BE2C (cell line): ENCODE measurements at regions not wholly inside any gene's neighbourhood (a gene's known extent, or its start where the extent isn't known, plus 50 kb on each side); places are given as distances from the start of the nearest gene placed in this dataset.

Source experiments
- DNase-seq: peaks from one replicate; pipeline ENCODE4 v3.0.0-alpha.2; 2020
- H3K27me3 ChIP-seq: fragments of 250-450 bp; sonication (Bioruptor Pico); 2 replicates; pipeline ENCODE4 v1.5.1; 2020; ENCODE audit warnings: mild to moderate bottlenecking
- H3K36me3 ChIP-seq: fragments of 250-450 bp; sonication (Bioruptor Pico); 2 replicates; pipeline ENCODE4 v1.5.1; 2020; ENCODE audit warnings: mild to moderate bottlenecking
- H3K4me1 ChIP-seq: fragments of 250-450 bp; sonication (Bioruptor Pico); 2 replicates; pipeline ENCODE4 v1.5.1; 2020
- H3K4me3 ChIP-seq: 2 replicates; pipeline ENCODE4 v1.5.1; 2011; ENCODE audit warnings: low read depth, low read length
- H3K9me3 ChIP-seq: fragments of 250-450 bp; sonication (Bioruptor Pico); 2 replicates; pipeline ENCODE4 v1.5.1; 2020
- CTCF ChIP-seq: IDR thresholded peaks from 2 replicates; pipeline ENCODE4 v1.5.1; 2012; ENCODE audit warnings: mild to moderate bottlenecking, low read depth, low read length

DNA sequence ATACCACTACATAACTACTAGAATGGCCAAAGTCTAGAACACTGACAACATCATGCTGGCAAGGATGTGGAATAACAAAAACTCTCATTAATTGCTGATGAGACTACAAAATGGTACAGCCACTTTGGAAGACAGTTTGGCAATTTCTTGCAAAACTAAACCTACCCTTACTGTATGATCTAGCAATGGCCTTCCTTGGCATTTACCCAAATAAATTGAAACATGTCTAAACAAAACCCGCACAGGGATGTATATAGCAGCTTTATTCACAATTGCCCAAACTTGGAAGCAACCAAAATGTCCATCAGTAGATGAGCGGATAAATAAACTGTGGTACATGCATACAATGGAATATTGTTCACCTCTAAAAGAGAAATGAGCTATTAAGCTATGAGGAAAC, 87.9 kb upstream of the SLC24A5 start:
- H3K36me3 ChIP-seq: no peaks in the 10 kb centered on the region
- no peaks in the 10 kb centered on the region for H3K9me3 ChIP-seq
- no peaks in the 10 kb centered on the region for H3K27me3 ChIP-seq
- no peak overlapping the region for H3K4me3 ChIP-seq
- no peak for TF ChIP-seq CTCF
- DNase-seq: no peak
- peaks cover 10% of the 10 kb centered on the region for H3K4me1 ChIP-seq

DNA sequence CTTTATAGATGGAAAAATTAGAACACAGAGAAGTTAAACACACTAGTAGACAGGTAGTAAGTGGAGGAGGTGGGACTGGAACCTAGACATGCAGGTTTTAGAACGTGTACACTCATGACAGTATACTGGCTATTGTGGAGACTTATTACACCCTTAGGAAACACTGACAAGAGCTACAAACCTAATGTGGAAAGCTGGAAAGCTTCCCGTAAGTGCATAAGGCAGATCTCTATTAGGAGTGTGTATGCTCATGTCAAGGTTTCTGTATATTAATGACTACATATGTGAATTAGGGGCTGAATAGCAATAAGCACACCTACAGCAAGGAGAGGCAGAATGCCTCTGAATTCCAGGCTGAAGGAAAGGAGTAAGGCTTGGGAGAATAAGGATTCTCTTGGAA, 82.6 kb upstream of the SLC24A5 start:
- Histone ChIP-seq H3K36me3 (no peaks in the 10 kb centered on the region), H3K4me1 (peaks cover 8% of the 10 kb centered on the region), H3K4me3 (no peak overlapping the region), H3K9me3 (no peaks in the 10 kb centered on the region), H3K27me3 (no peaks in the 10 kb centered on the region)
- TF ChIP-seq CTCF: no peak
- no peak for DNase-seq

GRCh38 chr15:48040166-48040817, 80.5 kb upstream of the SLC24A5 start:
- DNase-seq: peak; percentile 44
- Histone ChIP-seq H3K9me3 (no peaks in the 10 kb centered on the region), H3K27me3 (no peaks in the 10 kb centered on the region), H3K36me3 (no peaks in the 10 kb centered on the region), H3K4me3 (no peak overlapping the region), H3K4me1 (peaks cover 8% of the 10 kb centered on the region)
- no peak for TF ChIP-seq CTCF

GRCh38 chr15:48041454-48041853, 79.3 kb upstream of the SLC24A5 start:
- no peak overlapping the region for H3K4me3 ChIP-seq
- H3K9me3 ChIP-seq: no peaks in the 10 kb centered on the region
- DNase-seq: no peak
- H3K27me3 ChIP-seq: no peaks in the 10 kb centered on the region
- H3K4me1 ChIP-seq: peaks cover 8% of the 10 kb centered on the region
- H3K36me3 ChIP-seq: no peaks in the 10 kb centered on the region
- no peak for TF ChIP-seq CTCF

- Histone ChIP-seq H3K4me3 (no peak overlapping the region), H3K27me3 (no peaks in the 10 kb centered on the region), H3K9me3 (no peaks in the 10 kb centered on the region), H3K4me1 (no peaks in the 10 kb centered on the region), H3K36me3 (no peaks in the 10 kb centered on the region)
- DNase-seq: no peak
- no peak for TF ChIP-seq CTCF
Observed at GRCh38 chr15:48046813-48047438, 73.9 kb upstream of the SLC24A5 start.

DNA sequence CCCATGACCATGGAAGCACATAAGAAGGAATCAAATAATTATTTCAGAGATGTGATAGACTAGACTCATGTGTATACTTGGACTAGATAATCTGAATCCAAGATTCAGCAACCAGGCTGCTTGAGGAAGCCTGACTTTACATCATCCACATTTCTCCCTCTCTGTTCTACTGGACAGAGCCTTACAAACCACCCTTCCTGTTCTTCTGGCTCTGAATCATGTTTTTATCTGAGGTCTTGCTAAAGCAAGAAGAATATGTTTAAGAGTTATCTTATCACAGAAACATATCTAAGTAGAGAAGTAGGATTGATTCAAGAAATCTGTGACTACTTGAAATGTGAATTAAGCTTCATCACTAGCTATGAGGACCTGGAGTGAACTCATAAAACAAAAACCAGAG, 71.1 kb upstream of the SLC24A5 start:
- Histone ChIP-seq H3K4me1 (no peaks in the 10 kb centered on the region), H3K9me3 (no peaks in the 10 kb centered on the region), H3K36me3 (no peaks in the 10 kb centered on the region), H3K4me3 (no peak overlapping the region), H3K27me3 (no peaks in the 10 kb centered on the region)
- no peak for TF ChIP-seq CTCF
- no peak for DNase-seq
